Activated B cell treated with CpG ODN at 0.5 μM for 24 hours (primary cell): ENCODE measurements at regions not wholly inside any gene's neighbourhood (a gene's known extent, or its start where the extent isn't known, plus 50 kb on each side); places are given as distances from the start of the nearest gene placed in this dataset.
"Not testable (repeated sequence)": the region's sequence is repeated elsewhere in the genome, so short reads cannot be mapped to it uniquely, and the experiment has no call there.

ENCODE experiments used
- ATAC-seq: fragments of 200-7000 bp; cut with Tn5 transposase; one replicate; pipeline ENCODE4 v1.10.0; 2021; ENCODE audit warnings: low read depth, mild to moderate bottlenecking, moderate library complexity
- CTCF ChIA-PET: fragments of 350-600 bp; sonication (Branson Sonifier 250); formaldehyde crosslinking; loops from one replicate; lab custom pipeline; 2021; ENCODE audit warnings: antibody characterized with exemption; lab: Charles Lee
- POLR2A ChIA-PET: fragments of 350-600 bp; sonication (Branson Sonifier 250); formaldehyde crosslinking; loops from one replicate; lab custom pipeline; 2021; ENCODE audit warnings: antibody characterized with exemption; lab: Charles Lee
- DNase-seq: peaks from one replicate; pipeline ENCODE4 v3.0.0; 2022
- H3K27ac Mint-ChIP-seq: one replicate; pipeline ENCODE4 v1.8.0; 2020; ENCODE audit warnings: mixed read lengths
- H3K27me3 Mint-ChIP-seq: one replicate; pipeline ENCODE4 v1.8.0; 2021; ENCODE audit warnings: mixed read lengths
- H3K36me3 Mint-ChIP-seq: one replicate; pipeline ENCODE4 v1.8.0; 2021; ENCODE audit warnings: low read depth, mixed read lengths
- H3K4me1 Mint-ChIP-seq: one replicate; pipeline ENCODE4 v1.8.0; 2021; ENCODE audit warnings: mixed read lengths
- H3K4me3 Mint-ChIP-seq: one replicate; pipeline ENCODE4 v1.8.0; 2020; ENCODE audit warnings: mild to moderate bottlenecking, mixed read lengths
- H3K9me3 Mint-ChIP-seq: one replicate; pipeline ENCODE4 v1.8.0; 2020; ENCODE audit warnings: mixed read lengths
- intact Hi-C: fragments of 100-400 bp; cut with micrococcal nuclease; formaldehyde crosslinking; loops from one replicate; pipeline ENCODE4 v1.15.1; 2024
- TF ChIP-seq, protein P1 (sequence below): fragments of 200-600 bp; IDR thresholded peaks from one replicate; pipeline ENCODE4 v1.8.0; 2022; ENCODE audit warnings: antibody characterized with exemption, mild to moderate bottlenecking

DNA sequence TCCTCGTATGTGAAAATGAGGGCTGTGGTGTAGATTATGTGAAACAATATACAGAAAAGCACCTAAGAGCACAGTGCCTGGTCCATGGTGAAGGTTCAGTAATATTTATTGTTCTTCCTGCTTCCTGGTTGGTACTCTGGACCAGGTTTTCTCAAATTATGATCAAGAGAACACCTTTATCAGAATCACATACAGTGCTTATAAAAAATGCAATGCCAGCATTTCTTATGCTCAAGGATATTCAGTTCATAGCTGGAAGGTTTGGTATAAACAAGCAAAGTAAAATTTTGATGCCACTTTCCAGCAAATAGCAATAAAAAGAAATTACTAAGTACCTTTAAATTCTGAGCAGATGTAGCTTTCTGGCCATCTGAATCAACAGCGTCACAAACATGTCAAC, 1412.4 kb downstream of the RPA4 start:
- TF ChIP-seq, protein P1, sequence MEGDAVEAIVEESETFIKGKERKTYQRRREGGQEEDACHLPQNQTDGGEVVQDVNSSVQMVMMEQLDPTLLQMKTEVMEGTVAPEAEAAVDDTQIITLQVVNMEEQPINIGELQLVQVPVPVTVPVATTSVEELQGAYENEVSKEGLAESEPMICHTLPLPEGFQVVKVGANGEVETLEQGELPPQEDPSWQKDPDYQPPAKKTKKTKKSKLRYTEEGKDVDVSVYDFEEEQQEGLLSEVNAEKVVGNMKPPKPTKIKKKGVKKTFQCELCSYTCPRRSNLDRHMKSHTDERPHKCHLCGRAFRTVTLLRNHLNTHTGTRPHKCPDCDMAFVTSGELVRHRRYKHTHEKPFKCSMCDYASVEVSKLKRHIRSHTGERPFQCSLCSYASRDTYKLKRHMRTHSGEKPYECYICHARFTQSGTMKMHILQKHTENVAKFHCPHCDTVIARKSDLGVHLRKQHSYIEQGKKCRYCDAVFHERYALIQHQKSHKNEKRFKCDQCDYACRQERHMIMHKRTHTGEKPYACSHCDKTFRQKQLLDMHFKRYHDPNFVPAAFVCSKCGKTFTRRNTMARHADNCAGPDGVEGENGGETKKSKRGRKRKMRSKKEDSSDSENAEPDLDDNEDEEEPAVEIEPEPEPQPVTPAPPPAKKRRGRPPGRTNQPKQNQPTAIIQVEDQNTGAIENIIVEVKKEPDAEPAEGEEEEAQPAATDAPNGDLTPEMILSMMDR: no peak
- H3K27ac Mint-ChIP-seq: no peak overlapping the region
- ChIA-PET CTCF (no interaction called here), POLR2A (no interaction called here)
- no peaks in the 10 kb centered on the region for H3K4me1 Mint-ChIP-seq
- no peaks in the 10 kb centered on the region for H3K27me3 Mint-ChIP-seq
- no peak overlapping the region for H3K4me3 Mint-ChIP-seq
- intact Hi-C loops: no loop called here
- peaks cover 2% of the 10 kb centered on the region for H3K9me3 Mint-ChIP-seq
- ATAC-seq (no peak), DNase-seq (no peak)
- no peaks in the 10 kb centered on the region for H3K36me3 Mint-ChIP-seq

DNA sequence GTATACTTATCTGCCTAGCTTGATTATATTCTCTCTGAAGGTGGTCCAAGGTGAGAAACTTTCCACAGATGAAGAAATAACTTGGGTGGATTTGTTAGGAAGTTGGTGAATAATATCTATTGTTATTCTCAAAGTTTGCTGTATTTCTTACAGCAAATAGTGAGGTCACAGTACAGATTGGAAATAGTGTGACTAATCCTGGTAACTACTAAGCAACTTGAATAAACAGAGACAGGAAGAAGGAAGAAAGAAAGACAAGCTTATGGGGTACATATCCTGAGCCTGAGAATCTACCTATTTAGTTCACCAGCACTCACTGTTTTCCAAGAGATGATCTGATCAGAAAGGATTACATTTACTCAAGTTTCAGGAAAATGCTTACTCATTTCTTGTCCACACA, 1416.1 kb downstream of the RPA4 start:
- Mint-ChIP-seq H3K4me3 (no peak overlapping the region), H3K27me3 (no peaks in the 10 kb centered on the region), H3K27ac (no peak overlapping the region), H3K4me1 (no peaks in the 10 kb centered on the region), H3K9me3 (peaks cover 2% of the 10 kb centered on the region), H3K36me3 (no peaks in the 10 kb centered on the region)
- DNase-seq: no peak
- intact Hi-C loops: no loop called here
- POLR2A ChIA-PET: no interaction called here
- TF ChIP-seq, protein P1: no peak
- CTCF ChIA-PET: no interaction called here
- ATAC-seq: no peak

DNA sequence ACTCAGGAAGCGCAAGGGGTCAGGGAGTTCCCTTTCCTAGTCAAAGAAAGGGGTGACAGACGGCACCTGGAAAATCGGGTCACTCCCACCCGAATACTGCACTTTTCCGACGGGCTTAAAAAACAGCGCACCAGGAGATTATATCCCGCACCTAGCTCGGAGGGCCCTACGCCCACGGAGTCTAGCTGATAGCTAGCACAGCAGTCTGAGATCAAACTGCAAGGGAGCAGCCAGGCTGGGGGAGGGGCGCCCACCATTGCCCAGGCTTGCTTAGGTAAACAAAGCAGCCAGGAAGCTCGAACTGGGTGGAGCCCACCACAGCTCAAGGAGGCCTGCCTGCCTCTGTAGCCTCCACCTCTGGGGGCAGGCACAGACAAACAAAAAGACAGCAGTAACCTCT, 1416.8 kb downstream of the RPA4 start:
- H3K36me3 Mint-ChIP-seq, CTCF ChIA-PET: not testable (repeated sequence)

DNA sequence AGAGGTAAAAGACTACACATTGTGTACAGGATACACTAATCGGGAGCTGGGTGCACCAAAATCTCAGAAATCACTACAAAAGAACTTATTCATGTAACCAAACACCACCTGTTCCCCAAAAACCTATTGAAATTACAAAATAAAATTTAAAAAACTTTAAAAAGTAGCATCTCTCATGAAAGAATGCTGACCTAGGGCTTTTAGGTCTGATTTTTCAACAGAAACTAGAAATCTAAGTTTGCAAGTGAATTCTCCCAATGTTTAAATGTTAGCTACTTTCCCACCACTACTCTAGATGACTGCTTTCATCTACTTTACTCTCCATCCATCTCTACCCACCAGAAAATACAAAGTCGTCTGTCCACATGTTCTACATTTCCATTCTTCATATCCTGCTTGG, 1447.7 kb downstream of the RPA4 start:
- Mint-ChIP-seq H3K27ac (no peak overlapping the region), H3K4me3 (no peak overlapping the region), H3K9me3 (no peaks in the 10 kb centered on the region), H3K36me3 (no peaks in the 10 kb centered on the region), H3K27me3 (no peaks in the 10 kb centered on the region), H3K4me1 (no peaks in the 10 kb centered on the region)
- ATAC-seq (no peak), DNase-seq (no peak)
- TF ChIP-seq, protein P1: no peak
- ChIA-PET POLR2A (no interaction called here), CTCF (no interaction called here)
- intact Hi-C loops: no loop called here

More for the DNA sequence above, 1416.8 kb downstream of the RPA4 start:
- H3K9me3 Mint-ChIP-seq, intact Hi-C loops, H3K27me3 Mint-ChIP-seq, H3K4me3 Mint-ChIP-seq, ATAC-seq, H3K27ac Mint-ChIP-seq, POLR2A ChIA-PET, H3K4me1 Mint-ChIP-seq, DNase-seq: not testable (repeated sequence)

DNA sequence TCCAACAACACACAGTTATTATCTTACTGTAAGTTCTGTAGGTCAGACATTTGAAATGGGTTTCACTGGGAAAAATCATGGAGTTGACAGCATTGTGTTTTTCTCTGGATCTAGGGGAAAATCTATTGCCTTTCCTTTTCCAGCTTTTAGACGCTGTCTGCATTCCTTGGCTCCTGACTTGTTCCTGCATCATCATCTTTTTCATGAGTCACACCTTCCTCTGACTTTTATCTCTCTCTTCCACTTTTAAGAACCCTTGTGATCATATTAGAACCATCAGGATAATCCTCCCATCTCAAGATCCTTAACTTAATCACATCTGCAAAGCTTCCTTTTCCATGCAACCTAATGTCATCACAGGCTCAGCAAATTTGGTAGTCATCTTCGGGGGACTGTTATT, 1454.8 kb downstream of the RPA4 start:
- H3K4me1 Mint-ChIP-seq: no peaks in the 10 kb centered on the region
- TF ChIP-seq, protein P1: no peak
- H3K27me3 Mint-ChIP-seq: no peaks in the 10 kb centered on the region
- CTCF ChIA-PET: no interaction called here
- DNase-seq (no peak), ATAC-seq (no peak)
- POLR2A ChIA-PET: no interaction called here
- intact Hi-C loops: no loop called here
- peaks cover 6% of the 10 kb centered on the region for H3K9me3 Mint-ChIP-seq
- no peak overlapping the region for H3K4me3 Mint-ChIP-seq
- no peak overlapping the region for H3K27ac Mint-ChIP-seq
- no peaks in the 10 kb centered on the region for H3K36me3 Mint-ChIP-seq

DNA sequence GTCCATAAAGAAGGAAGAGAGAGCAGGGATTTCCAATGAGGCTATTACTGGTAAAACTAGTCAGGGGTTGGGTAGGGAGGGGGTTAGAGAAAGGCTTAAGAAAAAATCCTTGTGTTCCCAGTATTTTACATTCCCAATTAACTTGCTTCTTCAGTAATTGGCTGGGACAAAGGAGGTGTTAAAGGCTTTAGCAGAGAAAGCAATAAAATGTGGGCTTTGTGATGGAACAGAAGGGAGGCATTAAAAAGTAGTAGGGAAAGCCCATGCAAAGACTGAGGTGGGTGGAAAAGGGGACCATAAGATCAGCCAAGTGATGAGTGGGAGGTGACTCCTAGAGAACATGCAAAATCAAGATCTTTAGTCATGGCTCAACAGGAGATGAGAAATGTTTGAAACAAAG, 1467.2 kb downstream of the RPA4 start:
- no peak for DNase-seq
- intact Hi-C loops: no loop called here

More for the DNA sequence above, 1467.2 kb downstream of the RPA4 start:
- CTCF ChIA-PET: no interaction called here
- Mint-ChIP-seq H3K4me3 (no peak overlapping the region), H3K27ac (no peak overlapping the region), H3K36me3 (no peaks in the 10 kb centered on the region), H3K4me1 (no peaks in the 10 kb centered on the region), H3K27me3 (no peaks in the 10 kb centered on the region), H3K9me3 (no peaks in the 10 kb centered on the region)
- POLR2A ChIA-PET: no interaction called here
- TF ChIP-seq, protein P1: no peak
- no peak for ATAC-seq
